Spleen (tissue), 11 donors: ENCODE measurements at regions not wholly inside any gene's neighbourhood (a gene's known extent, or its start where the extent isn't known, plus 50 kb on each side); places are given as distances from the start of the nearest gene placed in this dataset.

Experiments used
- DNase-seq: peaks from one replicate; pipeline ENCODE4 v3.0.0-alpha.2; 2020
- H3K27ac ChIP-seq, 8 donors: fragments of 200-600 bp; sonication (generic) in 7 of 8; 1 replicate in 4 of 8; 2 replicates in 4 of 8; pipeline versions ENCODE4 v1.5.0 to v1.8.0; 2016 to 2021; ENCODE audit warnings: inconsistent platforms in 4 of 8, mild to moderate bottlenecking in 4 of 8, moderate library complexity in 1 of 8
- H3K27me3 ChIP-seq, 7 donors: fragments of 200-600 bp; sonication (generic) in 6 of 7; replicated peaks in 1 of 7; 1 replicate in 4 of 7; 2 replicates in 3 of 7; pipeline versions ENCODE4 v1.5.0 to v1.8.0; 2016 to 2021; ENCODE audit warnings: inconsistent platforms in 3 of 7, mild to moderate bottlenecking in 1 of 7
- H3K36me3 ChIP-seq, 6 donors: fragments of 200-600 bp; sonication (generic) in 5 of 6; 1 replicate in 4 of 6; 2 replicates in 2 of 6; pipeline versions ENCODE4 v1.5.0 to v1.8.0; 2016 to 2021; ENCODE audit warnings: inconsistent platforms in 2 of 6
- H3K4me1 ChIP-seq, 6 donors: fragments of 200-600 bp; sonication (generic) in 5 of 6; 1 replicate in 3 of 6; 2 replicates in 3 of 6; pipeline versions ENCODE4 v1.5.0 to v1.8.0; 2016 to 2021; ENCODE audit warnings: inconsistent platforms in 3 of 6
- H3K4me3 ChIP-seq, 8 donors: fragments of 200-600 bp; sonication (generic) in 7 of 8; 1 replicate in 4 of 8; 2 replicates in 4 of 8; pipeline versions ENCODE4 v1.5.0 to v1.8.0; 2016 to 2021; ENCODE audit warnings: inconsistent platforms in 4 of 8, mild to moderate bottlenecking in 4 of 8, moderate library complexity in 2 of 8
- H3K9me3 ChIP-seq, 8 donors: fragments of 200-600 bp; sonication (generic) in 7 of 8; 1 replicate in 4 of 8; 2 replicates in 4 of 8; pipeline versions ENCODE4 v1.5.0 to v1.8.0; 2016 to 2021; ENCODE audit warnings: inconsistent platforms in 4 of 8
- POLR2A ChIP-seq, 3 donors: fragments of 450-650 bp; IDR thresholded peaks; one replicate each; pipeline ENCODE4 v1.5.1; 2017; ENCODE audit warnings: antibody characterized with exemption in 3 of 3, mild to moderate bottlenecking in 1 of 3
- POLR2AphosphoS5 ChIP-seq, 3 donors: sonication (generic); formaldehyde crosslinking; IDR thresholded peaks; one replicate each; pipeline ENCODE4 v1.5.1; 2017; ENCODE audit warnings: antibody characterized with exemption in 3 of 3
- WGBS, 5 donors: extraction: QIAGEN DNeasy Blood & Tissue Kit in 3 of 5; methylation state at CpG; one replicate each; pipeline versions ENCODE4 v1.1.5 to v1.1.7; 2013 to 2018; 5-methylcytosine and 5-hydroxymethylcytosine counted together
- intact Hi-C: fragments of 100-400 bp; cut with DNase I; formaldehyde crosslinking; loops from one replicate; pipeline ENCODE4 v1.15.0; 2023; ENCODE audit warnings: low total_unique reads
- TF ChIP-seq, protein P1 (sequence below), 11 experiments: fragments of 200-600 bp in 7 of 11; fragments of 450-650 bp in 4 of 11; sonication (generic) in 4 of 11; IDR thresholded peaks in 8 of 11; conservative IDR thresholded peaks in 3 of 11; 1 replicate in 7 of 11; 2 replicates in 4 of 11; pipeline versions ENCODE4 v1.4.0 to v1.8.0; 2016 to 2021; ENCODE audit warnings: antibody characterized with exemption in 11 of 11, inconsistent platforms in 4 of 11, mild to moderate bottlenecking in 1 of 11
- donor health status: healthy with polysubstance abuse.
- donor health status: DM: no; HTN: no; CAD: no; lungs with moderate emphysema.
- donor health status: DM: no; HTN: no; CAD: no.
- donor health status: Bipolar disorder and iron deficiency.
- donor health status: healthy.
- donor health status: DM: no; HTN: no; CAD: no.
- donor health status: DM: yes; HTN: yes; CAD: no.

DNA sequence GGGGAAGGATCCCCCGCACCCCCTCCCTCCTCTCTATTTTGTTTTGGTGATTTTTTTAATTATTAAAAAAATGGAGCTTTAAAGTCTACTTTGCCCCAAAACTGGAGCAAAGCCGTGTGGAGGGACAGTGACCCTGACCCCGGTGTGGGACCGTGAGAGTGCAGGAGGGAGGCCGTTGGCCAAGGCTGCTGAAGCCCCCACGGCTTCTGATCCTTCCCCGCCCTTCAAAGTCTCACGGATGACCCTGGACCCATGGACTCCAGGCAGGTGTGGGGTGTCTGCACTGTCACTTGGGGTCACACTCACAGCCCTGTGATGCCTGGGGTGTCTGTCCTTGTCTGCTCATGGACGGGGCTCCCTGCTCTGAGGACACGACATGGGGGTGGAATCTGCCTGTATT lies 133.3 kb downstream of the CPZ start:
- no peak overlapping the region for H3K27ac ChIP-seq
- no peaks in the 10 kb centered on the region for H3K36me3 ChIP-seq
- 67 to 87% (median 80%) methylated on average over 10 of the region's 10 CpGs for WGBS, 5 donors
- H3K27me3 ChIP-seq, result peaks cover 0 to 31% (median 0%) of the 10 kb centered on the region in 7 donors
- H3K4me3 ChIP-seq, result no peak overlapping the region
- no peaks in the 10 kb centered on the region for H3K4me1 ChIP-seq
- no peaks in the 10 kb centered on the region for H3K9me3 ChIP-seq
- intact Hi-C loops, result no loop called here
- peak; percentile 44 for DNase-seq
- TF ChIP-seq POLR2AphosphoS5 (IDR thresholded peaks at IDR 0.05) (no peak), POLR2A (IDR thresholded peaks at IDR 0.05) (no peak)
- TF ChIP-seq, protein P1, sequence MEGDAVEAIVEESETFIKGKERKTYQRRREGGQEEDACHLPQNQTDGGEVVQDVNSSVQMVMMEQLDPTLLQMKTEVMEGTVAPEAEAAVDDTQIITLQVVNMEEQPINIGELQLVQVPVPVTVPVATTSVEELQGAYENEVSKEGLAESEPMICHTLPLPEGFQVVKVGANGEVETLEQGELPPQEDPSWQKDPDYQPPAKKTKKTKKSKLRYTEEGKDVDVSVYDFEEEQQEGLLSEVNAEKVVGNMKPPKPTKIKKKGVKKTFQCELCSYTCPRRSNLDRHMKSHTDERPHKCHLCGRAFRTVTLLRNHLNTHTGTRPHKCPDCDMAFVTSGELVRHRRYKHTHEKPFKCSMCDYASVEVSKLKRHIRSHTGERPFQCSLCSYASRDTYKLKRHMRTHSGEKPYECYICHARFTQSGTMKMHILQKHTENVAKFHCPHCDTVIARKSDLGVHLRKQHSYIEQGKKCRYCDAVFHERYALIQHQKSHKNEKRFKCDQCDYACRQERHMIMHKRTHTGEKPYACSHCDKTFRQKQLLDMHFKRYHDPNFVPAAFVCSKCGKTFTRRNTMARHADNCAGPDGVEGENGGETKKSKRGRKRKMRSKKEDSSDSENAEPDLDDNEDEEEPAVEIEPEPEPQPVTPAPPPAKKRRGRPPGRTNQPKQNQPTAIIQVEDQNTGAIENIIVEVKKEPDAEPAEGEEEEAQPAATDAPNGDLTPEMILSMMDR (IDR thresholded peaks at IDR 0.05 in 8 of 11, conservative IDR thresholded peaks at IDR 0.05 in 3 of 11), result no peak

DNA sequence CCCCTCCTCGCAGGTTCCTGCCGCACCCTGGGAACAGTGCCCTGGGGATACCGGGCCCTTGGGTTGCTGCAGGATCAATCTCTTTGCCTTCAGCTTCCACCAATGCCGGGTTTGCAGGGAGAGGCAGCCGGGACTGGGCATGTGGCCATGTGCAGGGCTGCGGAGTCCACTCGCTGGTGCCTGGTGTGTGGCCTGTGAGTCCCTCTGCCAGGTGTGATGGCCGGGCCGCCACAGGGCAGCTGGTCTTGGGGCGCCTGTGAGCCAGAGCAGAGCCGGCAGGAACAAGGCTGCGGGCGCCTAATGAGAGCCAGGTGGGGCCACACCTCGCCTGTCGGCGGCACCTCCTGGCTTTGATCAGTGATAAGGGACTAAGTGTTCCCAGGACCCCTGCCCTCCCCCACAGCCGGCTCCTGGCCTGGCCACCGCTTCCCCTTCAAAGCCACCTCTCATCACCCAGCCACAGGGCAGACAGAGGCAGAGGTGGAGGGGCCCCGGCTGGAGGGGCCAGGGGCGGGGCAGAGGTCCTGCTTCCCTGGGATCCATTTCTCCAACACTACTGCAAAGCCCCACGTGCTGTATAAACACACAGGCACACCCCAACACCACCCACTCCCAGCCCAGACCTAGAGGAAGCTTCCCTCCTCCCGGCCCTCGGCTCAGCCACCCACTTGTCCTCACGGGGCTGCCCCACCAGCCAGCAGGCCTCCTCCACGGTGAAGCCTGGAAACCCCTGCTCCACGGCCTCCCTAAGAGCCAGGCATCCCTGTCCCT lies 132.7 kb downstream of the CPZ start:
- peak; percentile 68 for DNase-seq
- peaks cover 0 to 31% (median 0%) of the 10 kb centered on the region in 7 donors for H3K27me3 ChIP-seq
- H3K4me3 ChIP-seq, result no peak overlapping the region
- intact Hi-C loops, result no loop called here
- no peaks in the 10 kb centered on the region for H3K36me3 ChIP-seq
- TF ChIP-seq POLR2A (IDR thresholded peaks at IDR 0.05), result no peak
- TF ChIP-seq, protein P1 (IDR thresholded peaks at IDR 0.05 in 8 of 11, conservative IDR thresholded peaks at IDR 0.05 in 3 of 11), result no peak
- TF ChIP-seq POLR2AphosphoS5 (IDR thresholded peaks at IDR 0.05), result no peak
- WGBS, 5 donors, result 45 to 60% (median 52%) methylated on average over 7 to 26 of the region's 26 CpGs
- no peaks in the 10 kb centered on the region for H3K9me3 ChIP-seq
- H3K27ac ChIP-seq, result no peak overlapping the region
- no peaks in the 10 kb centered on the region for H3K4me1 ChIP-seq

DNA sequence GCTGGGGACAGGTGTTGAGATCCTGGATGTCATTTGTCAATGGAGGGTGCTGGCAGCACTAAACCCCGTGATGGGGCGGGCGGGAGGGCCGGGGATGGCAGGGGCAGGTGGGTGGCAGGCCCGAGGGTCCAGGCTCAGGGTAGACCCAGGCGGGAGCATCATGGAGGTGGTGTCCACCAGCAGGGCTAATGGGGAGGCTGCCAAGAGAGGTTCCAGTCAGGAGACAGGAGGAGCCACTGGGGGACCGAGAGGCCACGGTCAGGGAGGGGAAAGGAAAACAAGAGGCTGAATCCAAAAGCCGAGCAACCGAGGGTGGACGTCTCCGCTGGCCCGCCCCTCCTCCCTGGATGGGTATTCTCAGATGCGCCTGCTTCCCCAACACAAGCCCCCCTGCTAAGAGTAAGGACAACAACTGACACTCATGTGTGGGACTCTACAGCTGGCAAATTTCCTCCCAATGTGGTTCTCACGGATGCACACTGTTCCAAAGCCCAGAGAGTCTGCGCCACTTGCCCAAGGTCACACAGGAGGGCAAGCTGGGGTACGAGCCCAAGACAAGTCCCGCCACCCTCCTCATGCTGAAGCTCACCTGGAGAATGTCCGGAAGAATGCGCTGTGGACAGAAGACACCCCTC lies 132.0 kb downstream of the CPZ start:
- H3K4me3 ChIP-seq, result no peak overlapping the region
- TF ChIP-seq, protein P1 (IDR thresholded peaks at IDR 0.05 in 8 of 11, conservative IDR thresholded peaks at IDR 0.05 in 3 of 11), result no peak
- TF ChIP-seq POLR2A (IDR thresholded peaks at IDR 0.05), result no peak
- no peak for TF ChIP-seq POLR2AphosphoS5 (IDR thresholded peaks at IDR 0.05)
- no peaks in the 10 kb centered on the region for H3K4me1 ChIP-seq
- peaks cover 0 to 2% (median under 1%) of the 10 kb centered on the region in 8 donors for H3K9me3 ChIP-seq
- H3K27me3 ChIP-seq, result peaks cover 0 to 31% (median 0%) of the 10 kb centered on the region in 7 donors
- peak; percentile 58 for DNase-seq
- H3K36me3 ChIP-seq, result no peaks in the 10 kb centered on the region
- 59 to 79% (median 69%) methylated on average over 17 to 20 of the region's 20 CpGs for WGBS, 5 donors
- no peak overlapping the region for H3K27ac ChIP-seq
- intact Hi-C loops, result no loop called here
